Tongue (tissue), 1 donor: ENCODE measurements at regions not wholly inside any gene's neighbourhood (a gene's known extent, or its start where the extent isn't known, plus 50 kb on each side); places are given as distances from the start of the nearest gene placed in this dataset.

Experiments used
- DNase-seq: peaks from one replicate; pipeline ENCODE4 v3.0.0-alpha.2; 2015

- DNase-seq, result no peak
These were observed 106.3 kb downstream of the EBNA1BP2 start for GRCh38 chr1:43065616-43066399.

GRCh38 chr1:43065191-43065590 is 106.5 kb upstream of the SLC2A1 start:
- no peak for DNase-seq

GRCh38 chr1:43063394-43064219 is 104.9 kb upstream of the SLC2A1 start:
- DNase-seq, result no peak

- no peak for DNase-seq
These were observed 103.9 kb upstream of the SLC2A1 start for GRCh38 chr1:43062527-43063095.

GRCh38 chr1:43061757-43062156 is 103.1 kb upstream of the SLC2A1 start:
- no peak for DNase-seq

GRCh38 chr1:43059640-43060574 is 101.2 kb upstream of the SLC2A1 start:
- no peak for DNase-seq

GRCh38 chr1:43058545-43059360 is 100.1 kb upstream of the SLC2A1 start:
- DNase-seq, result peak; percentile 81

GRCh38 chr1:43058056-43058455 is 99.4 kb upstream of the SLC2A1 start:
- no peak for DNase-seq

- DNase-seq, result no peak
These were observed 98.9 kb upstream of the SLC2A1 start for GRCh38 chr1:43057567-43057966.

- DNase-seq, result peak; percentile 76
These were observed 98.3 kb upstream of the SLC2A1 start for GRCh38 chr1:43056981-43057391.

- DNase-seq, result no peak
These were observed 97.8 kb upstream of the SLC2A1 start for GRCh38 chr1:43056460-43056859.

- no peak for DNase-seq
These were observed 96.3 kb upstream of the SLC2A1 start for GRCh38 chr1:43054961-43055360.

GRCh38 chr1:43052786-43053439 is 94.2 kb upstream of the SLC2A1 start:
- DNase-seq, result no peak

- no peak for DNase-seq
These were observed 93.7 kb upstream of the SLC2A1 start for GRCh38 chr1:43052322-43052721.

GRCh38 chr1:43049481-43049880 is 90.8 kb upstream of the SLC2A1 start:
- DNase-seq, result peak; percentile 90

- peak; percentile 42 for DNase-seq
These were observed 89.9 kb upstream of the SLC2A1 start for GRCh38 chr1:43048601-43049011.

- DNase-seq, result no peak
These were observed 88.5 kb upstream of the SLC2A1 start for GRCh38 chr1:43047135-43047534.

- DNase-seq, result no peak
These were observed 86.1 kb upstream of the SLC2A1 start for GRCh38 chr1:43044572-43045361.

- DNase-seq, result no peak
These were observed 85.0 kb upstream of the SLC2A1 start for GRCh38 chr1:43043695-43044094.
